ENCODE measurements at regions not wholly inside any gene's neighbourhood (a gene's known extent, or its start where the extent isn't known, plus 50 kb on each side); places are given as distances from the start of the nearest gene placed in this dataset.

DNA sequence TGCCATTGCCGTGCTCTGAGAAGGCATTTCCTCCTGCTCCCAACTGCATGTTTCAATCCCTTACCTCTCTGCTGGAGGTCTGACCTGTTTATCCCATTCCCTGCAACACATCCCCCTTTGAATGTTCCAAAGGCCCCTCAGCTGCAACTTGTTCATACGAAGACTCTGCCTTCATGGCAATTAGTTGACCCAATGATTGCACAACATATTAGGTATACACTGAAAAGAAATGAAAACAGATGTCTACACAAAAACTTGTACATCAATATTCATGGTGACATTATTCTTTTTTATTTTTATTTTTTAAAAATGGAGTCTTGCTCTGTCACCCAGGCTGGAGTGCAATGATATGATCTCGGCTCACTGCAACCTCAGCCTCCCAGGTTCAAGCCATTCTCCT lies 54.9 kb upstream of the STX18 start:
- DNase-seq, result no peak
- no peak for ATAC-seq (ENCODE audit: poor library complexity)
- intact Hi-C loops (cut with DNase I), result no loop called here

DNA sequence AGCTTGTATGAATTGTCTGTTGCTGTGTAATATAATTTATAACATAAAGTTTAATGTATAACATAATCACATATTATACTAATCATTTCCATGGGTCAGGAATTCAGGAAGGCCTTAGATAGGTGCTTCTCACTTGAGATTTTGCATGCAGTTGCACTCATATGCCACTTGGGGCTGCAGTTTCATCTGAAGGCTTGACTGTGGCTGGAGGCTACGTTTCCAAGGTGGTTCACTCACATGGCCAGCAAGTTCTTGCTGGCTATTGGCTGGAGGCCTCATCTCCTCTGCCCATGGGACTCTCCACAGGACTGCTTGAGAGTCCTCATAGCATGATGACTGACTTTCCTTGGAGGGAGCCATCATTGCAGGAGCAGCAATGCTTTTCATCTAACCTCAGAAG lies 53.4 kb upstream of the STX18 start:
- DNase-seq, result no peak
- no peak for ATAC-seq (ENCODE audit: poor library complexity)
- intact Hi-C loops (cut with DNase I), result no loop called here

DNA sequence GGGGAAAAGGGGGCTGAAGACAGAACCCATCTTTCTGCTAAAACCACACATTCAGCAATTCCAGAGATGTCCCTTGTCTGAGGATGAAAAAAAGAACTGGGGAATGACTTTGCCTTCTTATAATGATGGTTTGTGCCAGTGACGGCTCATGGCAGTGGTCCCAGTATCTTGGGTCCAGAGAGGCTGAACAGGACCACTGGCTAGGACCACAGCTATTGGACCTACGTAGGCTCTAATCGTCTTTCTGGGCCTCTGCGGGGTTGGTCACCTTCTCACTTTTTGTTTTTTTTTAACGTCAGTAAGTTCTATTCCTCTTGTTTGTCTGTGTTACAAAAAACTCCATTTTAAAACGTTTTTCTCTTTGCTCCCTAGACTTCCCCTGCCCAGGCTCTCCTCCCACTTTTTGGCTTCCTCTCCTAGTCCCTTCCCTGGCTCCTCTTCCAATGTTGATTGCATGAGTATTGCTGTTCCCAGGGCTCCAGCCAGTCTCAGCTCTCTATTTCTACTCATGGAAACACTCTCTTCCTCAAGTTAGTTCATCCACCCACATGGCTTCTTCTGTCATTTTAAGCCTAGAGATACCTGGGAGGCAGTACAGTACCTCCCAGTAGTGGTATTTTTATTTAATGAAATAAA lies 52.6 kb upstream of the STX18 start:
- ATAC-seq (ENCODE audit: poor library complexity) (no peak), DNase-seq (no peak)
- intact Hi-C loops (cut with DNase I), result no loop called here

DNA sequence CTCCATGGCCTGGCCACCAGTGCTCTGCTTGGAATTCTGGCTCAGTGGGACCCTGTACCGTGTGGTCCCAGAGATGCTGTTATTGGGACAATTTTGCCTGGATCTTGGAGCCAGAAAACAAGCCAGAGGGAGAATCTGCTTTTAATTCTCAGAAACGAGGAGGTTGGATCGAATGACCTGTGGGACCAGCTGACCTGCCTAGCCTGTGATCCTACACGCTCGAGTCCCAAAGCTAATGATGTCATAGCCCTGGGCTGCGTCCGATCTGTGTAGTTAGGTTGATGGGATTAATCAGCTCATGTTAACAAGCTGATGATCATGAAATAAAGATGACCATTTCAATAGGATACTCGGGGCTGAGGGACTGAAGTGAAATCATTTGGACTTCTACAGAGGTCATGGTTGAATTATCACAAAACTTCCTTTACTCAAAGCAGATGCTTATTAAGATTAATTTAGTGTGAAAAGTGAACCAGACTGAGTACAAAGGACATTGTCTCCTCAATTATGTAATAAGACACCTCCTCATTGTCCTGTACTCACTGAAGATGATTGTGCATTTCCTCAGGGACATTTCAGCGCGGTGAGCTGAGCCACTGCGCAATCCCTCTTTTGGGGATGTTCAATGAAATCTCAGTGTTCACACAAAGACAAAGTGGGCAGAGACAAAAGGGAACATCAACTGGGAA lies 51.9 kb upstream of the STX18 start:
- DNase-seq, result no peak
- no peak for ATAC-seq (ENCODE audit: poor library complexity)
- intact Hi-C loops (cut with DNase I), result no loop called here

DNA sequence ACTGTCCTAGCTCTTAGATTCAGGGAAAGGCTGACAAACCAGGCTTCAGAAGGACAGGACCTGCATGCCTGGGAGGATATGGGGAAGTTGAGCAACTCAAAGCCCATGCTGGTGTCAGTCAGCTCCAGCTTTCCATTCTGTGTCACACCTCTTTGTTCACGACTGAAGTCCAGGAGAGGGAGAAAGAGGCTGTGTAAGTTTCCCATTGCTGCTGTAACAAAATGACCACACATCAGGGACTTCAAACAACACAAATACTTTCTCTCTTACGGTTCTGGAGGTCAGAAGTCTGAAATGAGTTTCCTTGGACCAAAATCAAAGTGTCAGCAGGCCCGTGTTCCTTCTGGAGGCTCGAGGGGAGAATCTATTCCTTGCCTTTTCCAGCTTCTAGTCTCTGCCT lies 50.6 kb upstream of the STX18 start:
- intact Hi-C loops (cut with DNase I), result no loop called here
- DNase-seq, result no peak

More for the DNA sequence above, 50.6 kb upstream of the STX18 start:
- no peak for ATAC-seq (ENCODE audit: poor library complexity)

Data from Right ventricle myocardium superior (tissue), 1 donor.